ENCODE measurements at regions not wholly inside any gene's neighbourhood (a gene's known extent, or its start where the extent isn't known, plus 50 kb on each side); places are given as distances from the start of the nearest gene placed in this dataset.

GRCh38 chr2:20557635-20558034 is 93.3 kb downstream of the HS1BP3 start:
- no peak overlapping the region for H3K27ac Mint-ChIP-seq
- peaks cover 42% of the 10 kb centered on the region for H3K4me1 Mint-ChIP-seq
- H3K27me3 Mint-ChIP-seq (ENCODE audit: low read depth), result peaks cover 18% of the 10 kb centered on the region
- TF ChIP-seq CTCF (IDR thresholded peaks at IDR 0.05; ENCODE audit: unreplicated experiment in 3 of 3), result no peak
- no peaks in the 10 kb centered on the region for H3K36me3 Mint-ChIP-seq (ENCODE audit: low read depth)
- H3K4me3 Mint-ChIP-seq, result no peak overlapping the region
- no peaks in the 10 kb centered on the region for H3K9me3 Mint-ChIP-seq

GRCh38 chr2:20558391-20559150 is 92.3 kb downstream of the HS1BP3 start:
- Mint-ChIP-seq H3K27me3 (ENCODE audit: low read depth) (peaks cover 23% of the 10 kb centered on the region), H3K36me3 (ENCODE audit: low read depth) (no peaks in the 10 kb centered on the region), H3K9me3 (no peaks in the 10 kb centered on the region), H3K4me3 (no peak overlapping the region), H3K4me1 (peaks cover 38% of the 10 kb centered on the region), H3K27ac (no peak overlapping the region)
- TF ChIP-seq CTCF (IDR thresholded peaks at IDR 0.05; ENCODE audit: unreplicated experiment in 3 of 3), result no peak

- Mint-ChIP-seq H3K9me3 (no peaks in the 10 kb centered on the region), H3K27ac (peak overlapping the region in 1 of 3 experiments; percentile 1), H3K36me3 (ENCODE audit: low read depth) (no peaks in the 10 kb centered on the region), H3K27me3 (ENCODE audit: low read depth) (peaks cover 23% of the 10 kb centered on the region), H3K4me1 (peaks cover 33% of the 10 kb centered on the region), H3K4me3 (no peak overlapping the region)
- TF ChIP-seq CTCF (IDR thresholded peaks at IDR 0.05; ENCODE audit: unreplicated experiment in 3 of 3), result no peak
Measured at GRCh38 chr2:20559277-20559676, 91.6 kb downstream of the HS1BP3 start.

- H3K4me1 Mint-ChIP-seq, result peaks cover 33% of the 10 kb centered on the region
- no peaks in the 10 kb centered on the region for H3K9me3 Mint-ChIP-seq
- no peak for TF ChIP-seq CTCF (IDR thresholded peaks at IDR 0.05; ENCODE audit: unreplicated experiment in 3 of 3)
- no peak overlapping the region for H3K27ac Mint-ChIP-seq
- no peak overlapping the region for H3K4me3 Mint-ChIP-seq
- H3K27me3 Mint-ChIP-seq (ENCODE audit: low read depth), result peaks cover 20% of the 10 kb centered on the region
- no peaks in the 10 kb centered on the region for H3K36me3 Mint-ChIP-seq (ENCODE audit: low read depth)
Measured at GRCh38 chr2:20560011-20560410, 90.9 kb downstream of the HS1BP3 start.

GRCh38 chr2:20560891-20561636 is 89.8 kb downstream of the HS1BP3 start:
- H3K27ac Mint-ChIP-seq, result peak overlapping the region in 2 of 3 experiments; percentile 5 to 40
- no peaks in the 10 kb centered on the region for H3K36me3 Mint-ChIP-seq (ENCODE audit: low read depth)
- no peaks in the 10 kb centered on the region for H3K9me3 Mint-ChIP-seq
- H3K4me1 Mint-ChIP-seq, result peaks cover 40% of the 10 kb centered on the region
- H3K4me3 Mint-ChIP-seq, result peak overlapping the region in 1 of 3 experiments; percentile 1
- H3K27me3 Mint-ChIP-seq (ENCODE audit: low read depth), result peaks cover 25% of the 10 kb centered on the region
- no peak for TF ChIP-seq CTCF (IDR thresholded peaks at IDR 0.05; ENCODE audit: unreplicated experiment in 3 of 3)

Data from nephron (organoid).